HK-2 (cell line): ENCODE measurements at regions not wholly inside any gene's neighbourhood (a gene's known extent, or its start where the extent isn't known, plus 50 kb on each side); places are given as distances from the start of the nearest gene placed in this dataset.

Experiments used
- DNase-seq: peaks from one replicate; pipeline ENCODE4 v3.0.0-alpha.2; 2018; ENCODE audit not compliant: unreplicated experiment

DNA sequence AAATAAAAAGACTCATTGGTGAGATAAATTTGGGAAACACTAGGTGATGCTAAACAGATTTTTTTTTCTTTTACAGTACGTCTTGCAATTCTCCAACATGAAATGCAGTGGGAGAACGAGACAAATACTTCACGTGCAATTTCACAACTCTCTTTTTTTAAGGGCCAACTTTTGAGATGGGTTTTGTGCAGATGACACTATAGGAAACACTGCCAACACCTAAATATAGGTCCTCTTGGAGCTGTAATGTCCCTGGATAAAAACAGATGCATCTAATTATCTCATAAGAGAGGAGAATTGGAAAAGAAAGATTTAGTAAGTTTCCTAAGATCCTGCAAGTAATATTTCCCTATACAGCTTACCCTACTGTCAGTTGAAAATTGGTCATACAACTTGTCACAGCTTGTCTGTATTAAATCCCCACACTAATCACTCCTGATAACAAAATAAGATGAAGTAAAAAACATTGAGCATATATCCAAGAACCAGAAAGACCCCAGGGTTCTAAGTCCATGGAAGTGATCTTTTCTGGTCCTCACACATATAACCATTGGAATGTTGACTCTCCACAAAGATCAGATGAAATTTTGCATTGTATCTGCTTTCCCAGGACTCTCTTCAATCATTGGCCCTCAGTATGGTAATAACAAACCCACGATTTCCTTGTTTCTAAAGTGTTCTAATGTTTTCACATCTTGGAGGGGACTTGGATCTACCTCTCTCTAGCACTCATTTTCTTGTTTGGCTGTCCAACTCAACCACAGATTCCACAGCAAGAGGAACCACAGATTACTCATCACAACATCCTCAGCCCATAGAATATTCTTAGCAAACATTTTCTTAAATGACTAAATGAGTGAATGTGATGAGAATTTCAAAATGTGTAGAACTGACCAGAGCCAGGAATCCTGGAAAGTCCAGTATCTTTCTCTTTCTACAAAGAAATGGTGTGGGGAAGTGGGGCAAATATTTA lies 769.4 kb upstream of the USP15 start:
- no peak for DNase-seq

DNA sequence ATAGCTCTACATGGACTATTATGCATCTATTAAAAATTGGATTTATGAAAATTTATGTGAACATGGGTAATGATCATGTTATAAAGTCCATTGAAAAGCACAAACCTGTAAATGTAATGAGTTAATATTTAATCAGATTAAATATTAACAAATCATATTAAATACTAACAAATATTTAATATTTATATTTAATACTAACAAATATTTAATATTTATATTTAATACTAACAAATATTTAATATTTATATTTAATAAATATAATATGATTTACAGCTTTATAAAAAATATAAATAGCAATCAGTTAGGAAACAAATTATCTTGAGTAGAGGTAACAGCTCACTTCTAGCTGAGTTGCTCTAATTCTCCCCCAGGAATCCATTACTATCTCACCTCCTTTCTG lies 758.0 kb upstream of the USP15 start:
- no peak for DNase-seq

DNA sequence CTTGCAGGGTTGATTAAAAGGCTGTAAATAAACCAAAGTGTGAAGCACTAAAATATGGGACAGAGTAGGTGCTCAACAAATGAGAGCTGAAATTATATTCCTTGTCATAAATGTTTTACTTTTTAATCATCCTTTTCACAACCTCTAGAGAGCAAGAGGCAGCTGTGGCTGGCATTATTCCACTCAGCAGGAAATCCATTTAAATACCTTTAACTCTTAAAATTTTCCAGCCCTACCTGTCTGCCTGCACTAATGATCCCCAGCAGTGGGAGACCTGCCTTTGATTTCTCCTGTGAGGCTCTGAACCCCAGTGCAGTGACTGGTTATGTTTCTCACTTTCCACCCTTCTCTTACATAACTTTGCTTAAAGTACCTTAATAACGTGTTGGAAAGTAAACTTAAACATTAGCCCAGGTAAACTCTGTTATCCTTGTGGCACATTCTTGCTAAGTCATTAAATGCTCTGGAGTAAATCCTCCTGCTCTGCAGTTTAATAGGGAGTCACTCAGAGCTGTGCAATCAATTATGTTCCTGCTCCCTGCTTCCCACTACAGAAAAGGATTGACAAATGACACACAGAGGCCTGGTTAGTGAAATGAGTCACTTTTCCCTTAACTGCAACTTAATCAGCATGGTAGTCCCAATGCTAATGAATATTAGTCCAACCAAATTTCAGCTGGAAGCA lies 755.7 kb upstream of the USP15 start:
- no peak for DNase-seq

- no peak for DNase-seq
Observed at GRCh38 chr12:61513499-61513898, 746.7 kb upstream of the USP15 start.

DNA sequence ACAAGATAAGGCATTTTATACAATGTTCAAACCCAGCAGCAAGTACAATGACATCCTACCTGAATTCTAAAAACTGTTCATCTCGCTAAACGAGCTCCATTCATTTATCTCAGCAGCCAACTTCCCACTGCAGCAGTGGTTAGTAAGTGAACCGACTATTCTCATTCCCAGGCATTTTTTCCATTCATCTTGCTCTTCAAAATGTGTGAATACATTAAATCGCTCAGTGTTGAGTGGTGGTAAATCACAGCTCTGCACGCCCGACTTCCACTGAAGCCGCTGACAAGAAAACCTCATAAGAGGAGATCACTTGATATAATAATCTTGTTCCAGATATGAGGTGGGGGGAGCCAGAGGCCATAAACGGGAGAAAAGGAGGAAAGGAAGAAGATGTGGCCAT lies 746.2 kb upstream of the USP15 start:
- no peak for DNase-seq

GRCh38 chr12:61521258-61521657 lies 738.9 kb upstream of the USP15 start:
- DNase-seq = no peak

DNA sequence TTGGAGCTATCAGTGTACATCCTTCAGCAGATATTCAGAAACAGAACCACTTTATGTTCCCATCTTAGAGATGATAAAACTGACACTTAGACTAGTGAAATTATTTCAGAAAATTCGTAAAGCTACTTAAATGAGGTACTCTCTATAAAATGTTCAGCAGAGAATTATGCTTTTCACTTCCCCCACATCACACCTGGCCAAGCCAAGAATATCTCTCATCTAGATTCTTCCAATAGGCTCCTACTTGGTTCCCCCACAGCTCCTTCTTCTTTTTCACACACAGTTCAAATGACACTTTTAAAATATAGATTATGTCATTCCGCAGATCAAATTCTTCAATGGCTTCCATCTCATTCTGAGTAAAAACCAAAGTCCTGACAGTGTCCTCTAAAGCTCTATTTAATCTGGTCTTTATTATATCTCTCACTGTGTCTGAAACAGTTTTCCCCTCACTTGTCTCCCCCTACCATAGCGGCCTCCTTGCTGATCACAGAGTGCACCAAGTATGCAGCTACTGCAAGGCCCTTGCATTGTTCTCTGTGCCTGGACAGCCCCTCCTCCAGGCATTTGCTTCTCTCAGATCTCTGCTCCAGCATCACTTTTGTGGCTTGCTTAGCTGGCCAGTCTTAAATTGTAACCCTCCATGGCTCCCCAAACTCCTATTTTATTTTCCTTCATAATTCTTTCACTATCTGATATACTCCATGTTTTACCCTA lies 736.8 kb upstream of the USP15 start:
- DNase-seq = no peak

DNA sequence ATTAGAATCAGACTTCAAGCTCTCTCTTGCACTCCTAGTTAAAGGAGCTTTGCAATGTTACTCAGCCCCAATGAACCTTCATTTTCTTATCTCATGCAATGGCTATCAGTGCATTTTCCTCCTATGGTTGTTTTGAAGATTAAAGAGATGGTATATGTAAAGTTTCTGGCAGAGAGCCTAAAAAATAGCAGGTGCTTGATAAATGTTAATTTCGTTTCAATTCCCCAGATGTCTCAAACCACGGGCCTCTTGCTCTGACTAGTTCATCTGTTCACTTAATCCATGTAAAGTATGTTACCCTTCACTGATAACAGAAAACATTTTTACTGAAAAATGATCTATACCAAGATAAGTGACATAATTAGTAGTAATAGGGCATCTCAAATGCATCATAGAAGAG lies 735.4 kb upstream of the USP15 start:
- no peak for DNase-seq

DNA sequence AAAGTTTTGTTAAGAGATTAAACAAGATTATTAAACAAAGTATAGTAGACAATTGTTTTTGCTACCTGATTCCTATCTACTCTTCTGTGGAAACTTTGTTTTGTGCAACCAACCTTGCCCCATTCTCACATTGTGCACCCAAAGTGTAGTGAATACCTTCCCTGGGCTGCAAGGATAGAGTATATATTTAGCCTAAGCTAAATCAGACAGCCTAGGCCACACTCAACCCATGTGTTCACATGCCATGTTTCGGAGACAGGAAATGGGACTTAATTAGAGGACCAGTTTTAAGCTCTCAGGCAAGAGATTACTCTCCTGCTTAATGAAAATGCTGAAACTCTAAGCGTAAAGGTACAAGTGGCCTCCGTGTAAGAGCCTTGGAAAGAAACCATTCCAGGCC lies 734.9 kb upstream of the USP15 start:
- DNase-seq = no peak

DNA sequence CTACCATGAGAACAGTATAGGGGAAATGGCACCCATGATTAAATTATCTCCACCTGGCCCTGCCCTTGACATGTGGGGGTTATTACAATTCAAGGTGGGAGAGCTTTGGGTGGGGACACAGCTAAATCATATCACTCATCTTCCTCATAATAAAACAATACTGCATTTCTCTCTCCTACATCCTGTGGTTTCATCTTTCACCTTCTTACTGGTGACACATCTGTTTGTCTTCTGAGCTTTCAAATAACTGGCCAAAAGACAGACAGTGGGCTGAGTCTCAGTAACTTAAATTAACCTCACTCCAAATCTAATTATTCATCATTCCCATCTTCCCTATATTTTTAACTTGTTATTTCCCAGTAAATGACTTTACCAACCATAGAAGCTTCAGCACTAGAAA lies 729.7 kb upstream of the USP15 start:
- no peak for DNase-seq

DNA sequence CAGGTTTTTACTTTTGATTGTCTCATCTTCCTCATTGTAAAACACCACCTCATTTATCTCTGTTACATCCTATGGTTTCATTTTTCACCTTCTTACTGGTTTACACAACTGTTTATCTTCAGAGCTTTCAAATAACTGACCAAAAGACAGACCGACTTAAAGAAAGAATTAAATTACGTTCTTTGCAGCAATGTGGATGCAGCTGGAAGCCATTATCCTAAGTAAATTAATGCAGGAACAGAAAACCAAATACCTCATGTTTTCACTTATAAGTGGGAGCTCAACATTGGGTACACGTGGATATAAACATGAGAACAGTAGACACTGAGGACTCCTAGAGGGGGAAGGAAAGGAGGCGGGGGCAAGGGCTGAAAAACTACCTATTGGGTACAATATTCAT lies 729.0 kb upstream of the USP15 start:
- no peak for DNase-seq

DNA sequence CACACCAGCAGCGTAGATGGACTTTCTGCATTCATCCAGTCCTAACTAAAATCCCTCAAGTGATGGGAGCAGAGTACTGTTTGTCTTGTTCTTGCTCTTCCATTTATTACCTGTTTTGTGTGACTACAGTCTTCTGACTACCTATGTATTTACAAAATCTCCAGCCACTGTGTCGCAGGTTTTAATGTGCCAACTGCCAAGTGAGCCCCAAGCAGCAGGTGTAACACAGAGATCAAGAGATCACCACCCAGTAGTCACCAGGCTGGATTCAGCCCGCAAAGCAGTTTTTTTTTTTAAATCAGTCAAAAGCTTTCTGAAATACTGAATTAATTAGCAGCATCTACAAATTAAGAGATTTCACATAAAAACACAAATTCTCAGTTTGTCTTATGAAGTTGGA lies 724.1 kb upstream of the USP15 start:
- DNase-seq = no peak

- DNase-seq = no peak
Observed at GRCh38 chr12:61536525-61536924, 723.7 kb upstream of the USP15 start.

GRCh38 chr12:61538951-61539350 lies 721.3 kb upstream of the USP15 start:
- no peak for DNase-seq

DNA sequence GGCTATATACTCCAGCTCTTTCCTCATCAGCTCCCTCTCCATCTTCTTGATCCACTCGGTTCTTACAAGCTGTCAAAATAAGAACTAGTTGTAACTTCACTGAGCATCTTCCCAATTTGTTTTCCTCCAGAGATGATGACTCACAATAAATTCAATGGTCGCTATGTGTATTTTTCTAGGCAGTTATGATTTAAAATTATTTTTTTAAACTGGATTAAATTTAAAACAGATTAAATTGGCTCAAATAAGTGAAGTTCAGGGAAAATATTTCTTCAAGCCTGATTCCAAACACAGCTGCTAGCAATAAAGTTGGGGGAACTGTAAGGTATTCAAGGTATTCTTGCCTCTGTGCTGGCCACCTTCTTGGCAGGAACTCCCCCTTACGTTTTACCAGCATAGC lies 717.7 kb upstream of the USP15 start:
- DNase-seq = no peak

- no peak for DNase-seq
Observed at GRCh38 chr12:61546296-61546695, 713.9 kb upstream of the USP15 start.

DNA sequence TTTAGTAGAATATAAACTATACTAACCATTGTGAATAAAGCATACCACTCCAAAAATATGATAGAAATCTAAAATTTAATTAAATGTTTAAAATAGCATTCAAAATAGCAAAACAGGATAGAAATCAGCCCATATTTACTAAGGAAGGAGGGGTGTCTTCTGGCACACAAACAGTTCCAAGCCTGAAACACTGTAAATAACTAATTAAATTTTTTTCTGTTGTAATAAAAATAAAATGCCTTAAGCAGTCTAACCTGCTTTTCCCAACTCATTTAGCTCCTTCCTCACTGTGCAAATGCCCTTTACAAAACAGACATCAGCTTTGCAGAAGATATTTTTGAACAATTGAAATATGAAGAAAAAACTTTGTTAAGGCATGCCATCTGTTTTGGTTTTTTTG lies 707.1 kb upstream of the USP15 start:
- no peak for DNase-seq

GRCh38 chr12:61554268-61555008 lies 705.8 kb upstream of the USP15 start:
- DNase-seq = no peak

GRCh38 chr12:61563665-61564450 lies 696.3 kb upstream of the USP15 start:
- DNase-seq = no peak

- no peak for DNase-seq
Observed at GRCh38 chr12:61564466-61564865, 695.7 kb upstream of the USP15 start.

- DNase-seq = no peak
Observed at GRCh38 chr12:61566183-61566582, 694.0 kb upstream of the USP15 start.
